GM04504 (cell line): ENCODE measurements at regions not wholly inside any gene's neighbourhood (a gene's known extent, or its start where the extent isn't known, plus 50 kb on each side); places are given as distances from the start of the nearest gene placed in this dataset.
A peak's percentile ranks its signal among the peaks of the same experiment; 100 is the strongest.

Experiments used
- DNase-seq: peaks from one replicate; pipeline ENCODE4 v3.0.0-alpha.2; 2012; ENCODE audit warnings: low read depth

DNA sequence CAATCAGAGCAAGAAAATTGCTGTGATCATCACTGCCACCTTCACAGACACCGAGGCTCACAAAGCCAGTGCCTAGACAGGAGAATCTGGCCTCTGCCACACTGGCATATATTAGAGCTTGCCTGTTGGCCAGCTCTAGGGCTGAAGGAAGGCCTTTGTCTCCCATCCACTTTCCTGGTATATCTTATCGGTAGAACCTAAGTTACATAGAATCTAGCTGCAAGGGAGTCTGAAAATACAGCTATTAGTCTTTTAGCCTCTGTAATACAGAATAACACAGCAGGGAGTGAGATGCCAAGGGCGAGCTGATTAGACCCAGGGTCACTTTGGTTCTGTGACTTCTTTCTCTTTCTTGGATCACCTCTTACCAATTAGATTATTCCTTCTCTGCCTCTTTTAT, 154.9 kb upstream of the KL start:
- no peak for DNase-seq

DNA sequence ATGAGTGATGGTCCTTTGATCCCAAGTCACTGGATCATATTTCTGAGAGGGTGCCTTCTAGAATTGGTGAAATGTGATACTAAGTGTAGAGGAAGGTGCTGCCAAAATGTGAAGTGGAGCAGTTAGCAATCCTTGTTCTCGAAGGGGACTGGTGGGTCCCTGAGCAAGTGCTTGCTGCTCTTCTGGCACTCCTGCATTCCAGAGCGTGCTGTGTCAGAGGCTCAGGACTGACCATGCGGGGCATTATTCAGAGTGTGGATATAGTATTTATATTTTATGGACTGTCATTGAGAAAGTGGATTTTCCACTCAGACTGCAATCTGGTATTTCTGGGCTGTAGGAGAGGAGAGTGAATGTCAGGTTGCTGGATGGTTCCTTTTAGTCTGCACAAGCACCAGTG, 152.6 kb upstream of the KL start:
- DNase-seq: no peak

DNA sequence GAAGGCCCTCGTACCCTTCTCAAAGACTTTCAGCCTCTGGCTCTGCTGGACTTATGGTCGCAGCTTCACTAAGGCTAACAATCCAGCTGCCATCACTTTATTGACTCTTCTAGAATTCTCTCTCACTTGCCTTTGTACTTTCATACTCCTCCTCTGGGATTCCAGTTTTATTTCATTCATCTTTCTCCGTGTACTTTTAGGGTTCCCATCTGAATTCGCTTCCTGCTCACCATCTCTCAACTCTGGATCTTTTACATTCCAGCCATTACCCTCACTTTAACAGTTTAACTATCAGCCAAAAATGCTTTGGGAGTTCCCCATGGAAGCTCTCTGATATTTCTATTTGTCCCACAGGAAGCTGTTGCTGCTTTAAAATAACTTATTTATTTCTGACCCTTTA, 149.3 kb upstream of the KL start:
- no peak for DNase-seq

DNA sequence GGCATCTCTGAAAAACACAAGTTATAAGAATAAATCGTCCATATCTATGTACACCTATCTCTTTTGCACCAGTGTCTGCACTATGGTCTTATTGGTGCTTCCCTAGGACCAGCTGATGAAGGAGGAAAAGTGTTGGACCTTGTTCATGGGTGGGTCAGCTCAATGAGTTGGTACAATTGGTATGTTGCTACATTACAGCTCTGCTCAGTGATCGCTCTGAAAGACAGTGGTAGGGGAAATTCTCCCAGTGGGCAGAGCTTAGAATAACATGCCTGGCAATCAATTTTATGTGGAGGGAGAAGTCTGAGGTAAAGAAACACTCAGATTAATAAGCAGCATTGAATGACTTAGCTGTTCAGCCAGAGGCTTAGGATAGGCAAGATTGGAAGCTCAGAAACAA, 138.7 kb upstream of the KL start:
- no peak for DNase-seq

DNA sequence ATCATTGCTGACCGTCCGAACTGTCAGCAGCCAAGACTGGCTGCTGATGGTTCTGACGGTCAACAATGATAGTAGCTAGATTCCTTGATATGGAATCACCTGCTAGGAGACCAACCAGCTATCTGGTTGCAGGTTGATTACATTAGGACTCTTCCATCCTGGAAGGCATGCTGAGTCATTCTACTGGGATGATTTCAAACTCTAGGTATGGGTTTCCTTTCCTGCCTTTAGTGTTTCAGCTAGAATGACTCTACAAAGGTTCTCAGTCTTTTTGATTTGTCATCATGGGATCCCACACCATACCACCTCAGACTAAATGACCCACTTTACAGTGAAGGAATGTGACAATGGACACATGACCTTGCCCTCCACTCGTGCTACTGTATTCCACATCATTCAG, 138.1 kb upstream of the KL start:
- no peak for DNase-seq

DNA sequence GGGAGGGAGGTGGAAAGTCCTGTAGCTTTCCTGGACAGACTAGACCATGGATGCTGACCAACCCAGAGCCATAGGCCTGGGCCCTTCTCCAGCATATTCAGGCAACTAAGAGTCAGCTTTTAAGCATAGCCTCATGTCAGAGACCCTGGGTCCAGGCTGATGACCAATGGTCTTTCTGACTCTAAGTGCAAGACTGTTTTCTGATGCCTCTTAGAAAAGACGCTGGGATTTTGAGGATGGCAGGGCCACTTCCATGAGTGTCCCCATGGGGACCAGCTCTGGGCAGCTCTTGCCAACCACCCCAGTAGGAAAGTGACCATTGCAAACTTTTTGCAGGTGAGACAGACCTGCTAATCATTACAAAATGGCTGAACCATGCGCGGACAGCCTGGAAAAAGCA, 135.6 kb upstream of the KL start:
- DNase-seq: no peak

DNA sequence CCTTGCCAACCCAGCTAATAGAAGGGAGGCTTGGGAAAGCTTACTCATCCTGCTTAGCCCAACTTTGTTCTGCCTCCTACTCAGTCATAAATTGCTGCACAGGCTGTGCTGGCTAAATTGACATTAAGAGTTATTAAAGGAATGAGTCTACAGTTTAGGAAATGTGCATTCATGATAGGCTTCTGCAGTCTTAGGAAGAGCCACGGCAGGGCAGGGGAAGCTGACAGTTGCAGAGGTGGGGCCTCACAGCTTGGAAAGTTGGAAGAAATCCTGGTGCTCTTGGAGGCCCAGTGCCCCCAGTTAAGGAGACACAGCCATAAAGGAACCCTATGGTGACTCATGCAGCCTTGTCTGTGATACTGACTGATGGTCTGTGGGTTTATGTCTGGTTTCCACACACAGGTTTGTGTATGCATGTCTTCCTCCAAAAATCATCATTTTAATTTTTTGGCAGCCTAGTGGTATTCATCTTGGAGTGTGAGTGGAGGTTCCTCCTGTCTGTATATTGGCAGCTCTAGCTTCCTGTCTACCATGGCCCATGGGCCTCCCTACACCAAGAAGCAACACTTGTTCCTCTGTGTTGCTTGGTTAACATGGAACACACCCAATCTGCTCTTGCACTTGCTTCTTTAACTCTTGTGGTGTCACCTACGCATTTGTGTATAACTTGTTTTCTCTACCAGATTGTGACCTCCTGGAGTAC, 135.0 kb upstream of the KL start:
- DNase-seq: peak; percentile 51

DNA sequence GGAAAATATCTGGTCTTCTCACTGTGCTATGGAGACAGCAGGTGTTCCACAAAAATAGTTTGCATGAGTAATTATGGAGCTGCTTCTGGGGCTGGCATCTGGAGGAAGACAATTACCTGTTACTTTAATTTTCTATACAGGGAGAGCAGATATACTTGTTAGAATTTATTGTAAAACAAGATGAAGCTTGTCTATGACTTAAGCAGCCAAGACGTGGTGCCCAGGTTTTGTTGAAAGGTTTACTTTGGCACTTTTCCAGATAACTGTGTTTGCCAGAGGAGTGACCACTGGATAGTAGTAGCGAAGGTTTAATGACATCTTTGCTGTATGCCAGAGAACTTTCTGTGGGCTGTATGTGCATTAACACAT, 134.5 kb upstream of the KL start:
- no peak for DNase-seq

DNA sequence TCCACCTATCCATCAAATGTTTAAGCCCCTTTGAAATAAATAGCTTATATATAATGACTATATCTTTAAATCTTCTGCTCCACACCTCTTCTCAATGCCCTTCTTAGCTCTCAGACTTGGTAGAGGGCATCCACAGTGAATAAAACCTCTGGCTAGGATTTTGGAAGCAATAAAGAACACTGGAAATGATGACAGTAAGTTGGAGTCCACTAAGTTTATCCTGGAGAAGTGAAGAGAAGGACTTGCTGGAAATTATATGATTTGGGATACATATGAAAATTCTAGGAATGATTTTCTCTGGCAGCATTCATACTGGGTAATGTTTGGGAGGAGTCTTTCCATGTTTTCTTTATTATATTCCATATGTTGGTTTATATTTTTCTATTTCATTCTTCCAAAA, 133.5 kb upstream of the KL start:
- DNase-seq: no peak

DNA sequence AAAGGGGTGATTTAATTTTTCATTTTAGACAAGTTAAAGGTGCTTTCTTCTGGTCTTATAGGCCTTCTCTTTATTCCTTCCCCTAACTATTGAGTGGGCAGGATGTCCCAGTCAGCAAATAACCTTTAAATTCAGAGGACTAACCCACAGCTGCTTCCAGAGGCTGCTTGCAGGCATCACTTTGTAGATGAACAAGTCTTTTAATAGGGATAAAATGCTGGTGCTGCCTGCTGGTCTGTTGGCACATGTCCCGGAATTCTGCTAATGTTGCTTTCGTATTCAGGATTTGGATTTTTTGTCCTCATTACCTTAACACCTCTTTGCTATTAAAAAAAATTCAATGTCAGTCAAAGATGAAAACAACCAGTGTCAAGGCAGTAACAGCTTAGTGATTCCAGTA, 132.7 kb upstream of the KL start:
- no peak for DNase-seq

DNA sequence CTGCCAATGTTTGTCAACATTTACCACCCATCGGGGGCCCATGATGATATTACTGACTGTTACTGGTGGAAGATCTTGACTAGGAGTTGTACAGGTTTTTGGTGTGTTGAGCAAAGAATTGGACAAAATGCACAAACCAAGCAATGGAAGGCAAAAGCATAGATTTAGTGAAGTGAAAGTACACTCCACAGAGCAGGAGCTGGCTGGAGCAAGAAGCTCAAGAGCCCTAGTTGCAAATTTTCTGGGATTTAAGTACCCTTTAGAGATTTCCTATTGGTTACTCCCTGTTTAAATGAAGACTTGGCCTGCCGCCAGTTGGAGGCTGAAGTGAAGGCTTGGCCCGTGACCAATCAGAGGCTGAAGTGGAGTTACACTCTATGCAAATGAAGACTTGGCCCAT, 128.6 kb upstream of the KL start:
- DNase-seq: no peak

DNA sequence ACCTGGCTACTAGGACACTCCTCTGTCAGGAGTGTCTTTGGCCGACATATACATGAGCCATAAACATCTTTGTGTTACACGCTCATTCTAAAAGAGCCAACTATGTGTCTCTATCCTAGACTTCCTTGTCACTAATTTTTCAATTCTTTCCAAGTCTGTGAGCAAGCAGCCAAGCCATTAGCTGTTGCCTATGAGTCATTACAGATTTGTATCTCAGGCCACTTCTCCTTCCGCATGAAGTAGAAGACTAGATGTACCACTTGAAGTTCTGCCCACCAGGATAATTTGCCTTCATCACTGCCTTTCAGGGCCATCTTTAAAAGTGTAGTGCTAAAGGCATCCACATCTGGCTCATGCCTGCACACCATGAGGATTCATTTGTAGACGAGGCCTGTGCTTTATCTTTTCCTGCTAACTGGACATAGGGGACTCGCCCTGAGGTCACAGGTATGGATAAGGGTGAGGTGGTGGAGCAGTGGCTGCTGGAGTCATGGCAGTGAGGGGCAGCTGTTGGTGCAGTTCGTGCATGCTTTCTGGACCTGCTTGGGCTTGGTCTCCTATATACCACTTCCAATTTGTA, 126.1 kb upstream of the KL start:
- no peak for DNase-seq

DNA sequence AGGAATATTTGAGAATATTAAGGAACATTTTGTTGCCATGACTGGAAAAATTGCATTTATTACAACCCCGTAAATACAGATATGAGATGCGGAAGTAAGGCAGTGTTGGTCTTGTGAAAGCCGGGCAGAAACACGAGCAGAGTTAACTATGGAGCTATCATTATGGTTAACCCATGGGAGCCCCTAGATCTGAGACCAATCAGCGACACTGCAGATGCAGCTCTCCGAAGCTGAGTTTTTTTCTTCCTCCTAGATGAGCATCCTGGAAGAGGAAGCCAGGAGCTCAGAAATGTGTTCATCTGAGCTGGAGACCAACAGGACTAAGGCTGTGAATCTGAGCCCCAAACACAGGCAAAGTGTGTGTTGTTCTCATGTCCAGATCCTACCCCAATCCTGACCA, 123.0 kb upstream of the KL start:
- DNase-seq: no peak

DNA sequence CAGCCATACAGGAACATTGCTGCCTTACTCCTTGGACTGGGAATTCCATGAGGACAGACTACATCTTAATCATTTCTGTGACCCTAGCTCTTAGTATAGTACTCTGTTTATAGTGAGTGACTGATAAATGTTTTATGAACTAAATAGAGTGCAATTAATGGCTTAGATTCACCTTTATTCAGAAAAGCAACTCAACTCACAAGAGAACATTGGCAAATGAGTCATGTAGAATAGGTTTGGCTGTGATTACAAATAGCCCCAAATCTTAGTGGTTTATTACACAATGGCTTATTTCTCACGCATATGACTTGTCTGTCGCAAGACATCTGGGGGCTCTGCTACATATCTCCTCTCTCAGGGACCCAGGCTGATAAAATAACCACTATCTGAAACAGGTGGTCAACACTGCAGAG, 121.6 kb upstream of the KL start:
- no peak for DNase-seq

DNA sequence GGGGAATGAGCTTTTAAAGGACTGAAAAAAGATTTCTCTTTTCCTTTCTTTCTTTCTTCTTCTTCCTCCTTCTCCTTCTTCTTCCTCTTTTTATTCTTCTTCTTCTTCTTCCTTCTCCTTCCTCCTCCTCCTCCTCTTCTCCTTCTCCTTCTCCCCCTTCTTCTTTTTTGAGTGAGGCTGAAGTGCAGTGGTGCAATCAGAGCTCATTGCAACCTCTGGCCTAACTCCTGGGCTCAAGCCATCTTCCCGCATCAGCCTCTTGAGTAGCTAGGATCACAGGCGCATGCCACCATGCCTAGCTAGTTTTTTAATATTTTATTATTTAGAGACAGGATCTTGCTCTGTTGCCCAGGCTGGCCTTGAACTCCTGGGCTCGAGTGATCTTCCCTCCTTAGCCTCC, 120.9 kb upstream of the KL start:
- DNase-seq: no peak

DNA sequence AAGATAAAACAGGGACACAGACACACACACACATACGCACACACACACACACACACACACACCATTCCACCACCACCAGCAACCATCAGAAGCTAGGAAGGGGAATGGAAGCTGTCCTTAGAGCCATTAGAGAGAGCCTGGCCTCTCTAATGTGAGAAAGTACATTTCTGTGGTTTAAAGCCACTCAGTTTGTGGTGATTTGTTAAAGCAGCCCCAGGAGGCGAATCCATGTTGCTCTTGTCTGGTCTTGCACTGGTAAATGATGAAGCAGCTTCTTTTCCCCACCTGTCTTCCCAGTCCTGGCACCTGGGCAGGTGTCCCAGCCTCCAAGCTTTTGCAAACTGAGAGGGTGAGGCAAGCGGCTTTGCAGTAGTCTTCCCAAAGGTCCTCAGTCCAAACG, 118.9 kb upstream of the KL start:
- DNase-seq: no peak

DNA sequence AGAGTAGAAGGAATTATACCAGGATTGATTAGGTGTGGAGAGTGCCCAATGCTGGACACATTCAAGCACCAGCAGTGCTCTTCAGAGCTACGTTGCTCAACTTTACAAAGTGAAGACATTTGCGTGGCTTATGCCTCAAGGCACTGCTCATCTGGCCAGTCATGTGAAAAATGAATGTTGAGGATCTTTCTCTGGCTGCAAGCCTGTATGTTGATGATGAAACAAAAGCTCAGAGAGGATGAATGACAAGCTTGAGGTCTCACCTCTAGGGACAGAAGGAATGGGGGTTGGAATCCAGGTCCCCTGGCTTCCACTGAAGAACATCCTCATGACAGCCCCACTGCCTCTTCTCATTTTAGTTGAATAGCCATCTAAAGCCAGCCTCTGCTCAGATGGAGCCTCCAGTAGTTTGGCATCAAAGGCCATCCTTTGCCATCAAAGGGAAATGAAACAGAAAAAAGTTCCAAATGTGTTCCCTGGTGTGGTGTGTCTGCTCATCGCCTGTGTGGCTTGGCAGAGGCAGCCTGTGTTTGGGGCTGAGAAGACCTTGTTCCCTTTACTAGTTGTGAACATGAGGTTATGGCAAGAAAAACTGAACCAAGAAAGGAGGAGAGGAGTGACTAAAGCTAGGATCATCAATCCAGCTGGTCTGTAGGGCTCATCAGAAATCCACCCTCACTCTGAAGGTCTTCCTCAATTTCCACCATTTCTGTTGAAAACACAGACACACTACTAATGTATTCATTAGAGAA, 114.0 kb upstream of the KL start:
- no peak for DNase-seq

DNA sequence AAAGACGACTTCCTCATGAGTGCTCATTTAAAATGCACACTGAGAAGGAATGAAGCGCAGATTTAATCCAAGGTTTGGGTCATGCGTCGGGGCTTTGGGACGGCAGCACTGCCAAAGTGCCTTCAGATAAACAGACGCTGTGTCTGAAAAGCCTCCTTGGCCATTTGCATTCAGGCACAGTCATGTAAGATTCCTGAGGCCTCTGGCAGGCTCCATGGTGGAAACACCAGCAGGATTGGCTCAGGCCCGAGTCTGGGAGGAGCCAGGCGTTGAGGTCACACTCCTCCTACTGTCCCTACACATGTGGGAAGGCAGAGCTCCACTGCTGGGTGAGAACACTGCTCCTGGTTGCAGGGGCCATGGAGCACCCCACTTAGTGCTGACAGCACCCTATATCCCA, 113.3 kb upstream of the KL start:
- no peak for DNase-seq

DNA sequence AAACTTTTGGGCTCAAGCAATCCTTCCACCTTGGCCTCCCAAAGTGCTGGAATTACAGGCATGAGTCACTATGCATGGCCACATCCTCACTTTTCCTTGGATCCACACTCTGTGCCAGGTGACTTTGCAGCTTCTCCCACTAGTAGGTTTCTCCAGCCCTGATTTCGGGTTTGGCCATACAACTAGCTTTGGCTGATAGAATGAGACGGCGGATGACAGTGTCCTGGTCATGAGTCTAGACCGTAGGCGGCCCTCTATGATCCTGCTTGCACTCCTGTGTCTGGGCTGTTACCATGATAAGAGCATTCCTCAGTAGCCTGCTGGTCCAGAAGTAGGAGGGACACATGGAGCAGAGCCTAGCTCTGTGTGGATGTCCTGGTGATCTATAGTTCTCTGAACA, 112.5 kb upstream of the KL start:
- no peak for DNase-seq

DNA sequence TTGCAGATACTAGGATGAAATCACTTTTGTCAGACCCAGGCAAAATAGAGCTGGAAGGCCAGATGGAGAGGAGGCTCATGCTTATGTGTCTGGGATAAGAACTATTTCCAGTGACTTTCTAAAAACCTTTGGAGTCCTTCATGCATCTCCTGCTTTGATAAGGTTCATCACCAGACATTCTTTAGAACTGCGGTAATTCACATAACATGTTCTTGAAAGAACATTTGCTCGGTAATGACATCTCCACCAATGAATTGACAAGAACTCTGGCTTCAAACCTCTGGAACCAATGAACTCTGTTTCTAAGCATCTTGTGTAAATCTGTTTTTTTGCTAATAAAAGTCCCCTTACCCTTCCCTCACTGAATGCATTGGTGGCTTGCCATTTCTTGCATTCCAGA, 112.0 kb upstream of the KL start:
- DNase-seq: no peak

DNA sequence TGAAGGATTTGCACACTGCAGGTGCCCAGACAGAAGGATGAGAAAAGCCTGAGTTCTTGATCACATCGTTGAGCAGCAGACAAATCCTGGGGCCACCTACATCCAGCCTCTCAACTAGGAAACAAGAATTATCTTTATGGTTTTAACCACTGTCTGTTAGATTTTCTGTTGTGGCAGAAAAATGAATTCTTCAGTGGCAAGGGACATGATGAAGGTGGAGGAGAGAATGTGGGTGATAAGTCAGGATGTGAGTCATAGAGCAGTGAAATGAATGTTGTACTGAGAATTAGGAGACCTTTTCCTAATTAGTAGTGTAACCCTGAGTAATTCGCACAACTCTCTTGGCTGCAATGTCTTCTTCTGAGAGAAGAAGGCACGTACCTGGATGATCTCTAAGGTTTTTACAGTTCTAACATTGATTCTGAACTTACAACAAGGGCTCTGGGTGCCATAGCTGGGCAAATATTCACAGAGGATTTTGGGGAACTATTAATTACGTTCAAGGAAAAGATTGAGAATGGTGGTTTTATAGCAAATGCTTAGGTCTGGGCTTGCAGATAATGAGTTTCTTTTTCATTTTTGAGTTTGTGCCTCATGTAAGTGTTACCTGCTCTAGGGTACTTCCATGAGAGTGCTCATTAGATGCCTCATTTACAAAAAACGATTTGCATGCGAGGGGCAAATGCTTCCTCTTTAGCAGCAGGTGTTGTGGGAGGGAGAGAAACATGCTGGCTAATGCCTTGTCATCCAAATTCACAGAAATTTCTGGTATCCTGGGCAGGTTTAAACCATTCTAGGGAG, 111.0 kb upstream of the KL start:
- DNase-seq: no peak

DNA sequence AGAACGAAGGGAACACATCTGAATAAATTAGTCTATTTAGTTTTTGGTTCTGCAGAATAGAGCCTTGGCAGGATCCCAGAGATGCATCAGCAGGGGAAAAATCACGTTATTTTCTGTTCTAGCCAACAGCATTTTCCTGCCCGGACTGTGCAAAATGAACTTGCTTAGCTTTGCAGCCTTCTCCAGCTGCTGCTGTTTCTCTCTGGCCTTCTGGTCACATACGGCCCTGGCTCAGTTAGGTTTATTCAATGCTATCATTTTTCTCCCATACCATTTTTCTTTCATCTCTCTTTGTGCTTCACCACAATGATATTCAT, 110.4 kb upstream of the KL start:
- DNase-seq: no peak

DNA sequence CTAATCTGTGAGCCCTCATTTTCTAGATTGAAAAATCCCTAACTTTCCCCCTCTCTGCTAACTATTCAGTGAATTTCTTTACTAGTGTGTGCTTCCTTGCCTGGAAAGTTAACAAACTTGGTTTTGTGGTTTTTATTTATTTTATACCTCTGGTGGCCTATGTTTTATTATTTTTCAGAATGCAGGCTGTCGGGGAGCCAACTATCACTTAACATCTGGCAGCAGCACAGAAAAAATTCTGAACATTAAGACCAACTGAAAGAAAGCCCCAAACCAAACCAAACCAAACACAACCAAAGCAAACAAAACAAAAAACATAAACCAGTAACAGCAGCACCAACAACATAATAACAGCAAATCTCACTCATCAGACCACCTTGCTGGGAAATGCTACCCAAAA, 109.0 kb upstream of the KL start:
- no peak for DNase-seq
